Kidney (tissue), 13 donors: ENCODE measurements at regions not wholly inside any gene's neighbourhood (a gene's known extent, or its start where the extent isn't known, plus 50 kb on each side); places are given as distances from the start of the nearest gene placed in this dataset.

ENCODE experiments used
- DNase-seq, 5 donors: peaks; one replicate each; pipeline ENCODE4 v3.0.0-alpha.2; 2013 to 2020
- FAIRE-seq: peaks from 2 replicates; lab custom pipeline; 2012; peaks lifted over from hg19 to GRCh38; lab: Jason Lieb, UNC
- H3K27ac ChIP-seq, 2 donors: one replicate each; pipeline ENCODE4 v1.7.0; 2013; ENCODE audit warnings: low read depth in 2 of 2, low read length in 2 of 2, inconsistent platforms in 1 of 2
- H3K27me3 ChIP-seq: one replicate; pipeline ENCODE4 v1.7.1; 2013; ENCODE audit warnings: low read length, inconsistent platforms; ENCODE audit not compliant: control insufficient read depth, insufficient read depth
- H3K36me3 ChIP-seq, 3 donors: one replicate each; pipeline versions ENCODE4 v1.7.0 to v1.7.1; 2013; ENCODE audit warnings: low read length in 3 of 3, control low read depth in 1 of 3, inconsistent platforms in 1 of 3; ENCODE audit not compliant: insufficient read depth in 3 of 3, control insufficient read depth in 2 of 3
- H3K4me1 ChIP-seq, 3 donors: one replicate each; pipeline versions ENCODE4 v1.7.0 to v1.7.1; 2013; ENCODE audit warnings: low read length in 3 of 3, inconsistent platforms in 1 of 3, low read depth in 1 of 3; ENCODE audit not compliant: control insufficient read depth in 2 of 3, insufficient read depth in 2 of 3
- H3K4me3 ChIP-seq, 3 donors: one replicate each; pipeline versions ENCODE4 v1.7.0 to v1.8.1; 2013; ENCODE audit warnings: low read length in 3 of 3, control low read depth in 1 of 3, inconsistent platforms in 1 of 3
- H3K9ac ChIP-seq, 3 donors: one replicate each; pipeline versions ENCODE4 v1.7.0 to v1.7.1; 2013; ENCODE audit warnings: low read length in 3 of 3, control low read depth in 1 of 3, inconsistent platforms in 1 of 3
- H3K9me3 ChIP-seq, 3 donors: one replicate each; pipeline versions ENCODE4 v1.7.0 to v1.7.1; 2013; ENCODE audit warnings: low read length in 3 of 3, control low read depth in 1 of 3, inconsistent platforms in 1 of 3; ENCODE audit not compliant: control insufficient read depth in 2 of 3, insufficient read depth in 1 of 3
- intact Hi-C: fragments of 100-400 bp; cut with DNase I; formaldehyde crosslinking; loops from one replicate; pipeline ENCODE4 v1.11.1; 2022
- TF ChIP-seq, protein P1 (sequence below): IDR thresholded peaks from 3 replicates; pipeline ENCODE4 v1.5.1; 2012; ENCODE audit warnings: mild to moderate bottlenecking, moderate library complexity, borderline replicate concordance; ENCODE audit not compliant: insufficient read depth; ENCODE audit errors: extremely low read depth
- donor health status: control.
- donor health status: control.
- donor health status: control.
- donor health status: control.
- donor health status: control.
- donor health status: DM: yes; HTN: yes; CAD: no.
- donor health status: Normal renal cell carcinoma (clear cell type).

GRCh38 chr18:67433971-67434370 is 82.5 kb downstream of the DSEL start:
- Histone ChIP-seq H3K27me3 (no peaks in the 10 kb centered on the region), H3K9me3 (no peaks in the 10 kb centered on the region), H3K36me3 (no peaks in the 10 kb centered on the region), H3K27ac (no peak overlapping the region), H3K4me1 (no peaks in the 10 kb centered on the region), H3K9ac (no peak overlapping the region), H3K4me3 (no peak overlapping the region)
- intact Hi-C loops = no loop called here
- FAIRE-seq (no peak), DNase-seq (no peak)
- TF ChIP-seq, protein P1, sequence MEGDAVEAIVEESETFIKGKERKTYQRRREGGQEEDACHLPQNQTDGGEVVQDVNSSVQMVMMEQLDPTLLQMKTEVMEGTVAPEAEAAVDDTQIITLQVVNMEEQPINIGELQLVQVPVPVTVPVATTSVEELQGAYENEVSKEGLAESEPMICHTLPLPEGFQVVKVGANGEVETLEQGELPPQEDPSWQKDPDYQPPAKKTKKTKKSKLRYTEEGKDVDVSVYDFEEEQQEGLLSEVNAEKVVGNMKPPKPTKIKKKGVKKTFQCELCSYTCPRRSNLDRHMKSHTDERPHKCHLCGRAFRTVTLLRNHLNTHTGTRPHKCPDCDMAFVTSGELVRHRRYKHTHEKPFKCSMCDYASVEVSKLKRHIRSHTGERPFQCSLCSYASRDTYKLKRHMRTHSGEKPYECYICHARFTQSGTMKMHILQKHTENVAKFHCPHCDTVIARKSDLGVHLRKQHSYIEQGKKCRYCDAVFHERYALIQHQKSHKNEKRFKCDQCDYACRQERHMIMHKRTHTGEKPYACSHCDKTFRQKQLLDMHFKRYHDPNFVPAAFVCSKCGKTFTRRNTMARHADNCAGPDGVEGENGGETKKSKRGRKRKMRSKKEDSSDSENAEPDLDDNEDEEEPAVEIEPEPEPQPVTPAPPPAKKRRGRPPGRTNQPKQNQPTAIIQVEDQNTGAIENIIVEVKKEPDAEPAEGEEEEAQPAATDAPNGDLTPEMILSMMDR = no peak

- Histone ChIP-seq H3K4me1 (no peaks in the 10 kb centered on the region), H3K27me3 (no peaks in the 10 kb centered on the region), H3K9ac (no peak overlapping the region), H3K4me3 (no peak overlapping the region), H3K27ac (no peak overlapping the region), H3K36me3 (no peaks in the 10 kb centered on the region), H3K9me3 (no peaks in the 10 kb centered on the region)
- intact Hi-C loops = no loop called here
- TF ChIP-seq, protein P1 = no peak
- FAIRE-seq = no peak
- DNase-seq = no peak
These were observed 83.7 kb downstream of the DSEL start for GRCh38 chr18:67432806-67433205.

DNA sequence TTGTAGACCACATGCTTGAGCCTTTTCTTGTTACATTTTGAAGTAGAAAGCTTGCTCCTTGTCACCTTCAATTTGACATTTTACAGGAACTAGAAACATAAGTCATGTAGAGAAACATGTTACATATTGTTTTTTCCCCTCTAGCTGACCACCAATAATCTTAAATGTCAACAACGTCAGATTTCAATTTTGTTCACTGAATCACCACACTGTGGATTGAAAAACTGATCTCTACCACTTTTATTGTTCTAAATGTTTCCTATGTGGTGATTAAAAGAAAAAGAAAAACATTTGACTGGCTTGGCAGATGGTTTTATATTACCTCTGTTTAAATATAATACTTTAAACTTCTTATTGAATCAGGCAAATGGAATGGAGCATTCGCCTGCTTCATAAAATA is 87.7 kb downstream of the DSEL start:
- no peak overlapping the region for H3K27ac ChIP-seq
- DNase-seq (no peak), FAIRE-seq (no peak)
- no peak overlapping the region for H3K9ac ChIP-seq
- no peaks in the 10 kb centered on the region for H3K36me3 ChIP-seq
- H3K9me3 ChIP-seq = no peaks in the 10 kb centered on the region
- H3K4me3 ChIP-seq = no peak overlapping the region
- TF ChIP-seq, protein P1 = no peak
- no peaks in the 10 kb centered on the region for H3K4me1 ChIP-seq
- H3K27me3 ChIP-seq = no peaks in the 10 kb centered on the region
- intact Hi-C loops = no loop called here

- intact Hi-C loops = no loop called here
- H3K36me3 ChIP-seq = no peaks in the 10 kb centered on the region
- H3K4me3 ChIP-seq = no peak overlapping the region
- no peak overlapping the region for H3K9ac ChIP-seq
- no peak for DNase-seq
- no peaks in the 10 kb centered on the region for H3K27me3 ChIP-seq
- H3K9me3 ChIP-seq = no peaks in the 10 kb centered on the region
- H3K4me1 ChIP-seq = no peaks in the 10 kb centered on the region
- TF ChIP-seq, protein P1 = no peak
- FAIRE-seq = no peak
- H3K27ac ChIP-seq = no peak overlapping the region
These were observed 88.4 kb downstream of the DSEL start for GRCh38 chr18:67428158-67428557.
